Neural cell (in vitro differentiated cells): ENCODE measurements at regions not wholly inside any gene's neighbourhood (a gene's known extent, or its start where the extent isn't known, plus 50 kb on each side); places are given as distances from the start of the nearest gene placed in this dataset.

Experiments
- H2AFZ ChIP-seq: fragments of 200-600, 300-800 bp; sonication (generic), shearing (Covaris generic); 2 replicates; pipeline ENCODE4 v1.6.0; 2014; ENCODE audit warnings: low read depth, mild to moderate bottlenecking, antibody characterized with exemption, low read length, moderate library complexity
- H3F3A ChIP-seq: fragments of 200-600 bp; shearing (Covaris generic); 2 replicates; pipeline ENCODE4 v1.6.1; 2016; ENCODE audit warnings: mild to moderate bottlenecking, moderate library complexity, mixed read lengths, antibody characterized with exemption, low read length; ENCODE audit not compliant: insufficient read depth, poor library complexity, severe bottlenecking
- H3K27ac ChIP-seq: fragments of 200-600, 300-800 bp; sonication (generic), shearing (Covaris generic); 2 replicates; pipeline ENCODE4 v1.5.1; 2014; ENCODE audit warnings: mild to moderate bottlenecking, low read length, moderate library complexity
- H3K27me3 ChIP-seq: fragments of 300-800, 200-600 bp; sonication (generic), shearing (Covaris generic); 2 replicates; pipeline ENCODE4 v1.6.0; 2014; ENCODE audit warnings: mild to moderate bottlenecking, low read depth, low read length, moderate library complexity; ENCODE audit not compliant: insufficient read depth
- H3K36me3 ChIP-seq: fragments of 300-800, 200-600 bp; sonication (generic), shearing (Covaris generic); 2 replicates; pipeline ENCODE4 v1.5.1; 2014; ENCODE audit warnings: mild to moderate bottlenecking, antibody characterized with exemption, low read length, moderate library complexity; ENCODE audit not compliant: insufficient read depth
- H3K4me2 ChIP-seq: fragments of 300-800, 200-600 bp; sonication (generic), shearing (Covaris generic); 2 replicates; pipeline ENCODE4 v1.6.0; 2014; ENCODE audit warnings: mild to moderate bottlenecking, low read length
- H3K4me3 ChIP-seq: fragments of 300-800, 200-600 bp; sonication (generic), shearing (Covaris generic); 2 replicates; pipeline ENCODE4 v1.5.1; 2014; ENCODE audit warnings: mild to moderate bottlenecking, low read length, moderate library complexity
- H3K79me2 ChIP-seq: fragments of 200-600 bp; shearing (Covaris generic); replicated peaks from 2 replicates; pipeline ENCODE4 v1.6.0; 2014; ENCODE audit warnings: mild to moderate bottlenecking, low read length, moderate library complexity; ENCODE audit not compliant: insufficient read depth
- H3K9ac ChIP-seq: fragments of 300-800, 200-600 bp; sonication (generic), shearing (Covaris generic); 2 replicates; pipeline ENCODE4 v1.6.1; 2016; ENCODE audit warnings: mild to moderate bottlenecking, low read length, mixed read lengths
- H3K9me2 ChIP-seq: fragments of 200-600 bp; shearing (Covaris generic); 2 replicates; pipeline ENCODE4 v1.6.1; 2016; ENCODE audit warnings: mild to moderate bottlenecking, low read length, mixed read lengths; ENCODE audit not compliant: insufficient read depth
- H3K9me3 ChIP-seq: fragments of 200-600, 300-800 bp; sonication (generic), shearing (Covaris generic); 2 replicates; pipeline ENCODE4 v1.6.1; 2016; ENCODE audit warnings: mild to moderate bottlenecking, mixed run types, low read length, moderate library complexity, mixed read lengths
- H4K20me1 ChIP-seq: fragments of 200-600 bp; shearing (Covaris generic); 2 replicates; pipeline ENCODE4 v1.6.1; 2016; ENCODE audit warnings: mild to moderate bottlenecking, mixed run types; ENCODE audit not compliant: insufficient read depth
- CTCF ChIP-seq: fragments of 450-650 bp; IDR thresholded peaks from 2 replicates; pipeline ENCODE4 v1.5.1; 2014; ENCODE audit warnings: antibody characterized with exemption, mild to moderate bottlenecking, moderate library complexity; ENCODE audit not compliant: poor library complexity, severe bottlenecking
- EP300 ChIP-seq: fragments of 450-650 bp; conservative IDR thresholded peaks from 2 replicates; pipeline ENCODE4 v1.6.1; 2014; ENCODE audit warnings: antibody characterized with exemption, mild to moderate bottlenecking, moderate library complexity; ENCODE audit not compliant: poor library complexity, severe bottlenecking
- EZH2 ChIP-seq: fragments of 200-600, 300-800 bp; shearing (Covaris generic), sonication (generic); IDR thresholded peaks from 2 replicates; pipeline ENCODE4 v1.6.1; 2014; ENCODE audit warnings: antibody characterized with exemption, low read length, borderline replicate concordance, mild to moderate bottlenecking; ENCODE audit not compliant: insufficient read depth, poor library complexity, severe bottlenecking
- MXI1 ChIP-seq: fragments of 450-650 bp; conservative IDR thresholded peaks from 2 replicates; pipeline ENCODE4 v1.6.1; 2014; ENCODE audit warnings: antibody characterized with exemption, mild to moderate bottlenecking; ENCODE audit not compliant: poor library complexity, severe bottlenecking
- POLR2AphosphoS5 ChIP-seq: IDR thresholded peaks from 2 replicates; pipeline ENCODE4 v1.6.1; 2012
- RAD21 ChIP-seq: fragments of 450-650 bp; conservative IDR thresholded peaks from 2 replicates; pipeline ENCODE4 v1.6.1; 2014; ENCODE audit warnings: antibody characterized with exemption, mild to moderate bottlenecking, moderate library complexity
- REST ChIP-seq: IDR thresholded peaks from 2 replicates; pipeline ENCODE4 v1.6.1; 2012; ENCODE audit warnings: borderline replicate concordance
- SMC3 ChIP-seq: fragments of 450-650 bp; conservative IDR thresholded peaks from 2 replicates; pipeline ENCODE4 v1.6.1; 2014; ENCODE audit warnings: antibody characterized with exemption, mild to moderate bottlenecking, moderate library complexity; ENCODE audit not compliant: poor library complexity
- TAF1 ChIP-seq: IDR thresholded peaks from 2 replicates; pipeline ENCODE4 v1.6.1; 2012; ENCODE audit warnings: low read depth

- H3K9ac ChIP-seq = no peak overlapping the region
- TF ChIP-seq RAD21 (no peak), EZH2 (no peak)
- H4K20me1 ChIP-seq = no peaks in the 10 kb centered on the region
- H3K79me2 ChIP-seq = no peaks in the 10 kb centered on the region
- H3K4me2 ChIP-seq = no peak overlapping the region
- H3K4me3 ChIP-seq = no peak overlapping the region
- no peaks in the 10 kb centered on the region for H3K9me3 ChIP-seq
- no peaks in the 10 kb centered on the region for H3K27me3 ChIP-seq
- no peaks in the 10 kb centered on the region for H3K36me3 ChIP-seq
- H2AFZ ChIP-seq = no peak overlapping the region
- H3K27ac ChIP-seq = no peak overlapping the region
- H3F3A ChIP-seq = no peaks in the 10 kb centered on the region
- no peaks in the 10 kb centered on the region for H3K9me2 ChIP-seq
Observed at GRCh38 chr18:25420077-25420825, 68.3 kb upstream of the ZNF521 start.

- H3K36me3 ChIP-seq = no peaks in the 10 kb centered on the region
- no peak overlapping the region for H3K9ac ChIP-seq
- H2AFZ ChIP-seq = no peak overlapping the region
- no peaks in the 10 kb centered on the region for H3K9me3 ChIP-seq
- H4K20me1 ChIP-seq = no peaks in the 10 kb centered on the region
- H3K4me3 ChIP-seq = no peak overlapping the region
- H3K9me2 ChIP-seq = no peaks in the 10 kb centered on the region
- no peak overlapping the region for H3K4me2 ChIP-seq
- no peaks in the 10 kb centered on the region for H3F3A ChIP-seq
- no peaks in the 10 kb centered on the region for H3K27me3 ChIP-seq
- TF ChIP-seq RAD21 (no peak), EZH2 (no peak), TAF1 (no peak), SMC3 (no peak), REST (no peak), CTCF (no peak), POLR2AphosphoS5 (no peak), EP300 (no peak), MXI1 (no peak)
- no peak overlapping the region for H3K27ac ChIP-seq
- no peaks in the 10 kb centered on the region for H3K79me2 ChIP-seq
Observed at GRCh38 chr18:25416374-25416773, 64.4 kb upstream of the ZNF521 start.
